ENCODE measurements at regions not wholly inside any gene's neighbourhood (a gene's known extent, or its start where the extent isn't known, plus 50 kb on each side); places are given as distances from the start of the nearest gene placed in this dataset.
A peak's percentile ranks its signal among the peaks of the same experiment; 100 is the strongest.
"Not testable (repeated sequence)": the region's sequence is repeated elsewhere in the genome, so short reads cannot be mapped to it uniquely, and the experiment has no call there.

DNA sequence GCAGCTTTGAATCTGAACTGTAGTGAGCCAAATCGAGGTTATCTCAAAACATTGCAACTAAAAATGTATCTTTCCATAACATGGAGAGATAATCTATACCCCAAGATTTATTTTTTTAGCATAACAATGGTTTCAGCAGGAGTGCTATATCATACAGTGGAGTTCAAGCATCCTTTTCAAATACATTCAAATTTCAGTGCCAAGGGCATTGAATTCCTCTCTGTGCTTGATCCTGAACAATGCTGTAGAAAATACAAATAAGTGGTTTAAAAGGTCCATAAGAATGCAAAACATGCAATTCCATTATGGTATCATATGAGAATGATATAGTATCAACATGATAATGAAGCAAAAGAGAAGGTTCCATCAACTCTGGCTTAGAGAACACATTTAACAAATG is 201.7 kb downstream of the TXNL1 start:
- H3K27ac Mint-ChIP-seq, result no peak overlapping the region
- intact Hi-C loops (cut with DNase I, micrococcal nuclease), result loop anchor here in 1 of 2 experiments (5.0 kb wide), 1 partner anchor 51 kb away; no protein-coding TSS in a partner anchor
- H3K4me3 Mint-ChIP-seq, result no peak overlapping the region
- H3K36me3 Mint-ChIP-seq (ENCODE audit: low read depth), result no peaks in the 10 kb centered on the region
- POLR2A ChIA-PET, result no interaction called here
- no peak for DNase-seq
- H3K9me3 Mint-ChIP-seq (ENCODE audit: low read depth), result peaks cover 11% of the 10 kb centered on the region
- no peak for ATAC-seq
- CTCF ChIA-PET, result no interaction called here
- peaks cover 7% of the 10 kb centered on the region for H3K27me3 Mint-ChIP-seq
- no peaks in the 10 kb centered on the region for H3K4me1 Mint-ChIP-seq

DNA sequence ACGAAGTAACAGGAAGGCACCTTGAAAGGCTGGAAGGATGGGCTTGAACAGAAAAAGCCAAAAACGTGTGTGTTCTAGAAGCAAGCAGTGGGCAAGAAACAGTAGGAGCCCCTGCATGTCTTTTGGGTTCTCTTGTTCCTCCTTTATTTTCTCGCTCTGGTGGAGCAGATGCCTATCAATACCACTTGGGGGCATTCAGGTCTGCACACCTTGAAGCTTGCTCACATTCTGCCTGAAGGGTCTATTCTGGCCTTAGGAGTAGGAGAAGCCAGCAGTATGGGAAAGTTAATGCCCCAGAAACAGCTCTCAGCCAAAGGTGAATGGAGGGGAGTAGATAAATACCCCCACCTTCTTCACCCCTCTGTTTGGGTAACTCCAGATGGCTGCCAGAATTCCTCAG is 204.5 kb downstream of the TXNL1 start:
- ATAC-seq, result no peak
- Mint-ChIP-seq H3K4me3 (no peak overlapping the region), H3K4me1 (no peaks in the 10 kb centered on the region), H3K27ac (no peak overlapping the region), H3K9me3 (ENCODE audit: low read depth) (peaks cover 2% of the 10 kb centered on the region), H3K36me3 (ENCODE audit: low read depth) (no peaks in the 10 kb centered on the region), H3K27me3 (peaks cover 7% of the 10 kb centered on the region)
- CTCF ChIA-PET, result interaction anchor here (0.6 kb wide), 1 partner anchor 55 kb away, joined by 4 read pairs; no protein-coding TSS in a partner anchor
- POLR2A ChIA-PET, result interaction anchor here (0.6 kb wide), 1 partner anchor 1077 kb away, joined by 3 read pairs; no protein-coding TSS in a partner anchor
- intact Hi-C loops (cut with DNase I, micrococcal nuclease), result no loop called here
- no peak for DNase-seq

DNA sequence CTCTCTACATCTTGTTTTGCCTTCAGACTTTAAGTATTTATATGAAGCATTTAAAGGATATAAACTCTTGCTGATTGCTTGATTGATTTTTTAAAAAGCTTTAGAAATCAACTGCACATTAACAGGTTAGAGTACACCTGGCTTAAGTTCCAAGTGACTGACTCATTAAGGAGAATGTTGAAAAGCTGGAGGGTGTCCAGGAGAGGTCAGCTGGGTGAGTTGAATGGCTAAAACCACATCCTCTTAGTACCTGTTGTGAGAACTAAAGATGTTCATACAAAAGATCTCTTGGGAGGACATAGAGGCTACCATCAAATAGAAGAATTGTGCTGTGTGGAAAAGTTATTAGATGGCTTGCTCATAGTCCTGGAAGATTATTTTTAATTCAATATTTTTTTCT is 206.8 kb downstream of the TXNL1 start:
- POLR2A ChIA-PET, result no interaction called here
- ATAC-seq (no peak), DNase-seq (no peak)
- no peaks in the 10 kb centered on the region for H3K4me1 Mint-ChIP-seq
- H3K9me3 Mint-ChIP-seq (ENCODE audit: low read depth), result peaks cover 5% of the 10 kb centered on the region
- H3K4me3 Mint-ChIP-seq, result no peak overlapping the region
- H3K27me3 Mint-ChIP-seq, result peaks cover 4% of the 10 kb centered on the region
- intact Hi-C loops (cut with DNase I, micrococcal nuclease), result no loop called here
- CTCF ChIA-PET, result no interaction called here
- no peak overlapping the region for H3K27ac Mint-ChIP-seq
- no peaks in the 10 kb centered on the region for H3K36me3 Mint-ChIP-seq (ENCODE audit: low read depth)

DNA sequence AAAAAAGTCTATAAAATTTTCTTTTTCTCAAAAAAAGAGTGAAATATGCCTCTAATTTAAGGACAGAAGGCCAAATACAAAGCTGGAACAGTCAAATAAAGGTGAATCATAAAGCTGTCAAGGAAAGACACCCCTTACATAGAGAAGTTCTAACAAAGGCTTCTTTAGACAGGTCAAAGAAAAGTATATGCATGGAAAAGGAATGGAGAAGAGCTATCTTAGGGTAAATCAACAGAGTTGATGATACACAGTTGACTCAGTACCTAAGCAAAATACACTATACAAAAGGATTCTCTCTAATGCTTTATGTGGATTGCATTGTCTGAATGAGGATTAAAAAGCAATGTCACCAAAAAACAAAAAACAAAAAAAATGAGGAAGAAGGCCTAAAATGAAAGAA is 214.8 kb downstream of the TXNL1 start:
- Mint-ChIP-seq H3K4me1 (no peaks in the 10 kb centered on the region), H3K9me3 (ENCODE audit: low read depth) (peaks cover 5% of the 10 kb centered on the region), H3K27me3 (no peaks in the 10 kb centered on the region), H3K4me3 (no peak overlapping the region), H3K36me3 (ENCODE audit: low read depth) (no peaks in the 10 kb centered on the region), H3K27ac (no peak overlapping the region)
- CTCF ChIA-PET, result no interaction called here
- intact Hi-C loops (cut with DNase I, micrococcal nuclease), result no loop called here
- ATAC-seq (no peak), DNase-seq (no peak)
- POLR2A ChIA-PET, result no interaction called here

DNA sequence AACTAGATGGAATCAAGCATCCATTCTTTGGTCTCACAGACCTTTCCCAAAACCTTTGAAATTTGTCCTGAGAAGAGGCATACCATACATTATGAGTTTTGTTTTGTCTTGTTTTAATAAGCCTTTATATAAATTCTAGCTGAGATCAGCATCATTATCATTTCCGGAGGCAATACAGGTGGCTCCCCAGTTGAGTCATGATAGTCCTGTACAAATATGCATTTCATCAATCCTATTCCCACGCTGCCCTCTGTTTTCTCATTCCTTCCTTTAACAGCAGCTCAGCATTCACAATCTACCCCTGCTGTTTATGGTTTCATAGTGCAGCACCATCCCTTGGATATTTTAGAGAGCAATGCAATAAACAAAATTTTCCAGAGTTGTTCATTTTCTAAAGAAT is 216.7 kb downstream of the TXNL1 start:
- Mint-ChIP-seq H3K36me3 (ENCODE audit: low read depth) (no peaks in the 10 kb centered on the region), H3K27me3 (no peaks in the 10 kb centered on the region), H3K4me3 (no peak overlapping the region), H3K9me3 (ENCODE audit: low read depth) (peaks cover 1% of the 10 kb centered on the region), H3K27ac (no peak overlapping the region), H3K4me1 (no peaks in the 10 kb centered on the region)
- CTCF ChIA-PET, result interaction anchor here (0.7 kb wide), 1 partner anchor 701 kb away, joined by 3 read pairs; no protein-coding TSS in a partner anchor
- POLR2A ChIA-PET, result no interaction called here
- DNase-seq (no peak), ATAC-seq (no peak)
- intact Hi-C loops (cut with DNase I, micrococcal nuclease), result no loop called here

DNA sequence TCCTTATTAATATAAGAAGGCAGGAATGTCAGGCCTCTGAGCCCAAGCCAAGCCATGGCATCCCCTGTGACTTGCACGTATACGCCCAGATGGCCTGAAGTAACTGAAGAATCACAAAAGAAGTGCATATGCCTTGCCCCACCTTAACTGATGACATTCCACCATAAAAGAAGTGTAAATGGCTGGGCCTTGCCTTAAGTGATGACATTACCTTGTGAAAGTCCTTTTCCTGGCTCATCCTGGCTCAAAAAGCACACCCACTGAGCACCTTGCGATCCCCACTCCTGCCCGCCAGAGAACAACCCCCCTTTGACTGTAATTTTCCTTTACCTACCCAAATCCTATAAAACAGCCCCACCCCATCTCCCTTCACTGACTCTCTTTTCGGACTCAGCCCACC is 217.5 kb downstream of the TXNL1 start:
- CTCF ChIA-PET; H3K9me3 Mint-ChIP-seq (ENCODE audit: low read depth); POLR2A ChIA-PET; H3K27me3 Mint-ChIP-seq; intact Hi-C loops (cut with DNase I, micrococcal nuclease); H3K36me3 Mint-ChIP-seq (ENCODE audit: low read depth); H3K4me1 Mint-ChIP-seq; DNase-seq; H3K27ac Mint-ChIP-seq; ATAC-seq; H3K4me3 Mint-ChIP-seq: not testable (repeated sequence)

DNA sequence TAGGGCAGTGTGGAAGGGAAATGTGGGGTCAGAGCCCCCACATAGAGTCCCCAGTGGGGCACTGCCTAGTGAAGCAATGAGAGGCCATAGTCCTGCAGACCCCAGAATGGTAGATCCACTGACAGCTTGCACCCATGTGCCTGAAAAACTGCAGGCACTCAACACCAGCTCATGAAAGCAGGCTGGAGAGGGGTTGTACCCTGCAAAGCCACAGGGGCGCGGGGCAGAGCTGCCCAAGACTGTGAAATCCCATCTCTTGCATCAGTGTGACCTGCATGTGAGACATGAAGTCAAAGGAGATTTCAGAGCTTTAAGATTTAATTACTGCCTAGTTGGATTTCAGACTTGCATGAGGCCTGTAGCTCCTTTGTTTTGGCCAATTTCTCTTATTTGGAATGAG is 224.0 kb downstream of the TXNL1 start:
- H3K36me3 Mint-ChIP-seq (ENCODE audit: low read depth), result no peaks in the 10 kb centered on the region
- DNase-seq, result no peak
- H3K4me1 Mint-ChIP-seq, result no peaks in the 10 kb centered on the region
- no peak for ATAC-seq
- no peaks in the 10 kb centered on the region for H3K27me3 Mint-ChIP-seq
- peaks cover 15% of the 10 kb centered on the region for H3K9me3 Mint-ChIP-seq (ENCODE audit: low read depth)
- ChIA-PET POLR2A (no interaction called here), CTCF (no interaction called here)
- intact Hi-C loops (cut with DNase I, micrococcal nuclease), result loop anchor here in 1 of 2 experiments (10.0 kb wide), 1 partner anchor 60 kb away; no protein-coding TSS in a partner anchor
- no peak overlapping the region for H3K27ac Mint-ChIP-seq
- H3K4me3 Mint-ChIP-seq, result no peak overlapping the region

DNA sequence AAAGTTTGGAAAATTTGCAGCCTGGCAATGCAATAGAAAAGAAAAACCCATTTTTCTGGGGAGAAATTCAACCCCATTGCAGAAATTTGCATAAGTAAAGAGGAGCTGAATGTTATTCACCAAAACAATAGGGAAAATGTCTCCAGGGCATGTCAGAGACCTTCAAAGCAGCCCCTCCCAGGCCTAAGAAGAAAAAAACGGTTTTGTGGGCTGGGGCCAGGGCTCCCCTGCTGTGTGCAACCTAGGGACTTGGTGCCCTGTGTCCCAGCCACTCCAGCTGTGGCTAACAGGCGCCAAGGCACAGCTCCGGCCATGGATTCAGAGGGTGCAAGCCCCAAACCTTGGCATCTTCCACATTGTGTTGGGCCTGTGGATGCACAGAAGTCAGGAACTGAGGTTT is 224.5 kb downstream of the TXNL1 start:
- intact Hi-C loops (cut with DNase I, micrococcal nuclease), result loop anchor here in 1 of 2 experiments (10.0 kb wide), 1 partner anchor 59 kb away; no protein-coding TSS in a partner anchor
- no peak overlapping the region for H3K4me3 Mint-ChIP-seq
- ChIA-PET CTCF (no interaction called here), POLR2A (no interaction called here)
- H3K27me3 Mint-ChIP-seq, result no peaks in the 10 kb centered on the region
- no peaks in the 10 kb centered on the region for H3K36me3 Mint-ChIP-seq (ENCODE audit: low read depth)
- DNase-seq, result no peak
- ATAC-seq, result no peak
- peaks cover 15% of the 10 kb centered on the region for H3K9me3 Mint-ChIP-seq (ENCODE audit: low read depth)
- no peak overlapping the region for H3K27ac Mint-ChIP-seq
- H3K4me1 Mint-ChIP-seq, result no peaks in the 10 kb centered on the region

DNA sequence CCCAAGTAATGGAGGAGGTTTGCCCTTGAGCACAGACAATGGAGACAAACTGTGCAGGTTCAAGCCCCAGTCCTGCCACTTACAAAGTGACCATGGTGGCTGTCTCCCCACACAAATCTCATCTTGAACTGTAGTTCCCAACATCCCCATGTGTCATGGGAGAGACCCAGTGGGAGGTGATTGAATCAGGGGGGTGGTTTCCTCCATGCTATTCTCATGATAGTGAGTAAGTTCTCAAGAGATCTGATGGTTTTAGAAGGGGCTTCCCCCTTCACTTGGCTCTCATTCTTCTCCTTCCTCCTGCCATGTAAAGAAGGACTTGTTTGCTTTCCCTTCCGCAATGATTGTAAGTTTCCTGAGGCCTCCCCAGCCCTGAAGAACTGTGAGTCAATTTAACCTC is 225.4 kb downstream of the TXNL1 start:
- Mint-ChIP-seq H3K27ac (no peak overlapping the region), H3K4me1 (no peaks in the 10 kb centered on the region), H3K27me3 (no peaks in the 10 kb centered on the region), H3K4me3 (no peak overlapping the region), H3K36me3 (ENCODE audit: low read depth) (no peaks in the 10 kb centered on the region), H3K9me3 (ENCODE audit: low read depth) (peaks cover 15% of the 10 kb centered on the region)
- DNase-seq (peak; percentile 6), ATAC-seq (no peak)
- intact Hi-C loops (cut with DNase I, micrococcal nuclease), result loop anchor here in 1 of 2 experiments (10.0 kb wide), 1 partner anchor 58 kb away; no protein-coding TSS in a partner anchor
- POLR2A ChIA-PET, result no interaction called here
- CTCF ChIA-PET, result no interaction called here

DNA sequence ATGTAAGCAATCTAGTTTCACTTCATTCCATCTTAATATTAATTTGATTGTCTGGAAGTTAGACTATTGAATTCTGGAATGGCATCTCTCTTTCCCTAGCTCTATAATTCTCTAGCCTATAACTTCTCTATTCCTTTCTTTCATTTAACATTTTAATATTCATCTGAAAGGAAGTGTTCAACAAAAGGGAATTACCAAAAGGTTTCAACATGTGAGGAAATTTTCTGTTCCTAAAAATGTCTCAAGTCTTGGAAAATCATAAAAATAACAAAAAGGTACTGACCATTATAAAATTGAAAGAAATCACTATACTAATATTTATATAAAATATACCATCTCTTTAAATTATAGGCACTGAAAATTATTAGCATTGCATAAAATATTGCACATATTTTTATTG is 228.7 kb downstream of the TXNL1 start:
- no peaks in the 10 kb centered on the region for H3K4me1 Mint-ChIP-seq

DNA sequence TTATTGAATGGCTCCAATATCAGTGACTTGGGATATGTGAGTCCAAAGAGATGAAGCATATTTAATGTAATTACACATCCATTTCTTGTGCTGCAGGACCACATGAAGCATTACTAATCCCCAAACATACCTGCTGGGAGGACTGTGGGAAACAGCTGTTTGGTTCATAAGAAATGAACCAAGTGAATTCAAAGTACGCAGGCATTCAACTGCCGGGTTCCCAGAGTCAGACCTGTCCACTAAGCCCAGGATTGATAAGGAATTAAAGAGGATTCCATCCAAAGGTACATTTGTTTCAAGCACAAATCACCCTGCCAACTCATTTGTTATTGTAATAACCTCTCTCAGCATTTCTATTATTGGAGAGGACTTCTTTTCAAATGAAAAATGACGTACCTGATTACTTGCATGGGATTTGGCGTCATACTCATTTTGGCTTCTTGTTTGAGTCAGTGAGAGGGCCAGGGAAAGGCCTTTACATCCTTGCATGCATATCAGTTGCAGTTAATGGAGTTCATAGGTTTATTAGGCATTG is 230.7 kb downstream of the TXNL1 start:
- Mint-ChIP-seq H3K27ac (no peak overlapping the region), H3K9me3 (ENCODE audit: low read depth) (peaks cover 3% of the 10 kb centered on the region), H3K4me1 (no peaks in the 10 kb centered on the region), H3K36me3 (ENCODE audit: low read depth) (no peaks in the 10 kb centered on the region), H3K4me3 (no peak overlapping the region), H3K27me3 (no peaks in the 10 kb centered on the region)
- no peak for DNase-seq
- intact Hi-C loops (cut with DNase I, micrococcal nuclease), result no loop called here
- ChIA-PET CTCF (no interaction called here), POLR2A (no interaction called here)
- ATAC-seq, result no peak

More for the DNA sequence above, 228.7 kb downstream of the TXNL1 start:
- ChIA-PET CTCF (no interaction called here), POLR2A (no interaction called here)
- Mint-ChIP-seq H3K27me3 (no peaks in the 10 kb centered on the region), H3K9me3 (ENCODE audit: low read depth) (peaks cover 10% of the 10 kb centered on the region), H3K36me3 (ENCODE audit: low read depth) (no peaks in the 10 kb centered on the region), H3K27ac (no peak overlapping the region), H3K4me3 (no peak overlapping the region)
- DNase-seq, result no peak
- intact Hi-C loops (cut with DNase I, micrococcal nuclease), result loop anchor here in 1 of 2 experiments (10.0 kb wide), 1 partner anchor 55 kb away; no protein-coding TSS in a partner anchor
- ATAC-seq, result no peak

DNA sequence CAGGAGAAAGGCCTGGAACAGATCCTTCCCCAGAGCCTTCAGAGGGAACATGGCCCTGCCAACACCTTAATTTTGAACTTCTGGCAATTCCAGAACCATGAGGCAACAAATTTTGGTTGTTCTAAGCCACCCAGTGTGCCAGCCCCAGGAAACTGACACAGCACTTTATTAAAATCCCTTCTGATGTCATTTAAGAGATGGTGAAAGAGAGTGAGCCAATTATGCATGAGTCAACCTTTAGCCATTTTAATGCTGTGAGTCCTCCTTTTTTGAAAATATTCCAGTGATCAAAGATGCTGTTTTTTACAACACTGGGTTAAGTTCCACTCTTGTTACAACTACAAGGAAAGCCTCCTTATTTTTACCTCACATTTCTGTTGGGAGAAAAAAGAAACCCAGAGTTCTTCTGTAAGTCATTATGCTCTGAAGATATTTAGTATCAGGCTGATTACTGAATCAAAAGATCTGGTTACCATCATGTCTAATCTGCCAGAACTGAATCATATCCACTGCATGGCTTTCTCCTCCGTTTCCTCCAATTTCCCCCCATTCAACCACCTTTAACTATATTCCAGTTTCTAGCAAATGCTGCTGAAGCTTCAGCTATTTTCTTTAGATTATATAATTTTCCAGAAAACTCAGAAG is 235.4 kb downstream of the TXNL1 start:
- no peak overlapping the region for H3K27ac Mint-ChIP-seq
- no peak overlapping the region for H3K4me3 Mint-ChIP-seq
- ChIA-PET CTCF (no interaction called here), POLR2A (no interaction called here)
- H3K27me3 Mint-ChIP-seq, result no peaks in the 10 kb centered on the region
- H3K36me3 Mint-ChIP-seq (ENCODE audit: low read depth), result no peaks in the 10 kb centered on the region
- no peaks in the 10 kb centered on the region for H3K4me1 Mint-ChIP-seq
- DNase-seq (no peak), ATAC-seq (no peak)
- intact Hi-C loops (cut with DNase I, micrococcal nuclease), result no loop called here
- H3K9me3 Mint-ChIP-seq (ENCODE audit: low read depth), result no peaks in the 10 kb centered on the region

Data from activated CD4-positive, alpha-beta T cell treated with anti-CD3 and anti-CD28 coated beads for 36 hours (primary cell).